ENCODE measurements at regions not wholly inside any gene's neighbourhood (a gene's known extent, or its start where the extent isn't known, plus 50 kb on each side); places are given as distances from the start of the nearest gene placed in this dataset.

DNA sequence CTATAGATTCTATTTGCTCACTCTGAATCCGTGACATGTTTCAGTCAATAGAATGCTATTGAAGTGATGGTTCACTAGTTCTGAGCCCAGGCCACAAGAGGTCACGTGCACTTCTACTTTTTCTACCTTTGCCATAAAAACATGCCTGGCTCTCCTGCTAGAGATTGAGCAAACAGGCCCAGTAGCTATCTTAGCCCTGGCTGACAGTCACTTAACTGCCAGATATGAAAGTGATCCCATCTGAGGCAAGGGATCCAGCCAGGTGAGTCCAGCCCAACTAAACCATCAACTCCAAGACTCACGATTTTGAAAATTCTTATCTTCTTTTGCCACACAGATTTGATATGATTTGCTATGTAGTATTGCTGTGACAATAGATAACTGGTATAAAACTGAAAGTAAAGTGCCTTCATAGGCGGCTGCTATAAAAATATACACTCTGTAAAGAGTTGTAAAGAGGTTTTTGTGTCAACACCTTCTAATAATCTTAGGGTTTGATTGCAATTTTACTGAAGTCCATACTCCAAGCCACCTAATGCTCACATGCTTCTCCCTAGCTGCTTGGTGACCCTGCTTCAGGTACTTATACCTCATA lies 937.7 kb upstream of the SOX9 start:
- TF ChIP-seq POLR2AphosphoS5 (IDR thresholded peaks at IDR 0.05; ENCODE audit: low read depth, low read length) = no peak
- no peak for TF ChIP-seq SIN3A (IDR thresholded peaks at IDR 0.05; ENCODE audit: borderline replicate concordance, insufficient read depth, low read depth, low read length)
- no peak for TF ChIP-seq TCF7L2 (IDR thresholded peaks at IDR 0.05; ENCODE audit: low read depth, low read length)
- no peak for TF ChIP-seq CTCF (IDR thresholded peaks at IDR 0.05)
- TF ChIP-seq, protein P1, sequence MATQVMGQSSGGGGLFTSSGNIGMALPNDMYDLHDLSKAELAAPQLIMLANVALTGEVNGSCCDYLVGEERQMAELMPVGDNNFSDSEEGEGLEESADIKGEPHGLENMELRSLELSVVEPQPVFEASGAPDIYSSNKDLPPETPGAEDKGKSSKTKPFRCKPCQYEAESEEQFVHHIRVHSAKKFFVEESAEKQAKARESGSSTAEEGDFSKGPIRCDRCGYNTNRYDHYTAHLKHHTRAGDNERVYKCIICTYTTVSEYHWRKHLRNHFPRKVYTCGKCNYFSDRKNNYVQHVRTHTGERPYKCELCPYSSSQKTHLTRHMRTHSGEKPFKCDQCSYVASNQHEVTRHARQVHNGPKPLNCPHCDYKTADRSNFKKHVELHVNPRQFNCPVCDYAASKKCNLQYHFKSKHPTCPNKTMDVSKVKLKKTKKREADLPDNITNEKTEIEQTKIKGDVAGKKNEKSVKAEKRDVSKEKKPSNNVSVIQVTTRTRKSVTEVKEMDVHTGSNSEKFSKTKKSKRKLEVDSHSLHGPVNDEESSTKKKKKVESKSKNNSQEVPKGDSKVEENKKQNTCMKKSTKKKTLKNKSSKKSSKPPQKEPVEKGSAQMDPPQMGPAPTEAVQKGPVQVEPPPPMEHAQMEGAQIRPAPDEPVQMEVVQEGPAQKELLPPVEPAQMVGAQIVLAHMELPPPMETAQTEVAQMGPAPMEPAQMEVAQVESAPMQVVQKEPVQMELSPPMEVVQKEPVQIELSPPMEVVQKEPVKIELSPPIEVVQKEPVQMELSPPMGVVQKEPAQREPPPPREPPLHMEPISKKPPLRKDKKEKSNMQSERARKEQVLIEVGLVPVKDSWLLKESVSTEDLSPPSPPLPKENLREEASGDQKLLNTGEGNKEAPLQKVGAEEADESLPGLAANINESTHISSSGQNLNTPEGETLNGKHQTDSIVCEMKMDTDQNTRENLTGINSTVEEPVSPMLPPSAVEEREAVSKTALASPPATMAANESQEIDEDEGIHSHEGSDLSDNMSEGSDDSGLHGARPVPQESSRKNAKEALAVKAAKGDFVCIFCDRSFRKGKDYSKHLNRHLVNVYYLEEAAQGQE (IDR thresholded peaks at IDR 0.05; ENCODE audit: insufficient read depth in 1 of 2, low read depth in 2 of 2, low read length in 1 of 2) = no peak
- Histone ChIP-seq H3K4me3 (ENCODE audit: low read depth in 2 of 2, low read length in 2 of 2) (no peak overlapping the region), H3K27ac (ENCODE audit: low read length) (no peak overlapping the region), H3K4me1 (ENCODE audit: control insufficient read depth, insufficient read depth, low read length) (no peaks in the 10 kb centered on the region), H3K9me3 (ENCODE audit: control insufficient read depth, insufficient read depth, low read depth, low read length) (no peaks in the 10 kb centered on the region), H3K36me3 (ENCODE audit: control insufficient read depth, insufficient read depth, low read length) (no peaks in the 10 kb centered on the region), H3K27me3 (ENCODE audit: control insufficient read depth, insufficient read depth, low read length) (no peaks in the 10 kb centered on the region)
- no TSS peak for BruUV-seq (replicated peaks)
- intact Hi-C loops (cut with micrococcal nuclease; ENCODE audit: unreplicated experiment) = no loop called here
- ChIA-PET CTCF (no interaction called here), POLR2A (no interaction called here)
- in situ Hi-C loops (cut with HindIII; ENCODE audit: low pct_unique_long_range_greater_than_20kb, low sequenced_read_pairs) = no loop called here
- DNase-seq (ENCODE audit: low read depth, low spot score) = no peak
- no peak for ATAC-seq

- TF ChIP-seq, protein P1 (IDR thresholded peaks at IDR 0.05; ENCODE audit: insufficient read depth in 1 of 2, low read depth in 2 of 2, low read length in 1 of 2) = no peak
- no peak for TF ChIP-seq TCF7L2 (IDR thresholded peaks at IDR 0.05; ENCODE audit: low read depth, low read length)
- no peak for TF ChIP-seq SIN3A (IDR thresholded peaks at IDR 0.05; ENCODE audit: borderline replicate concordance, insufficient read depth, low read depth, low read length)
- no peak for TF ChIP-seq CTCF (IDR thresholded peaks at IDR 0.05)
- TF ChIP-seq POLR2AphosphoS5 (IDR thresholded peaks at IDR 0.05; ENCODE audit: low read depth, low read length) = no peak
- no peaks in the 10 kb centered on the region for H3K36me3 ChIP-seq (ENCODE audit: control insufficient read depth, insufficient read depth, low read length)
- no peak overlapping the region for H3K27ac ChIP-seq (ENCODE audit: low read length)
- no TSS peak for BruUV-seq (replicated peaks)
- no peak for ATAC-seq
- H3K4me3 ChIP-seq (ENCODE audit: low read depth in 2 of 2, low read length in 2 of 2) = no peak overlapping the region
- intact Hi-C loops (cut with micrococcal nuclease; ENCODE audit: unreplicated experiment) (no loop called here), in situ Hi-C loops (cut with HindIII; ENCODE audit: low pct_unique_long_range_greater_than_20kb, low sequenced_read_pairs) (no loop called here)
- ChIA-PET CTCF (no interaction called here), POLR2A (no interaction called here)
- no peaks in the 10 kb centered on the region for H3K9me3 ChIP-seq (ENCODE audit: control insufficient read depth, insufficient read depth, low read depth, low read length)
- no peaks in the 10 kb centered on the region for H3K27me3 ChIP-seq (ENCODE audit: control insufficient read depth, insufficient read depth, low read length)
- H3K4me1 ChIP-seq (ENCODE audit: control insufficient read depth, insufficient read depth, low read length) = no peaks in the 10 kb centered on the region
- DNase-seq (ENCODE audit: low read depth, low spot score) = no peak
Observed at GRCh38 chr17:71184716-71185115, 936.1 kb upstream of the SOX9 start.

Measured in Panc1 (cell line).